Spleen (tissue), 7 donors: ENCODE measurements at regions not wholly inside any gene's neighbourhood (a gene's known extent, or its start where the extent isn't known, plus 50 kb on each side); places are given as distances from the start of the nearest gene placed in this dataset.
"Not testable (repeated sequence)": the region's sequence is repeated elsewhere in the genome, so short reads cannot be mapped to it uniquely, and the experiment has no call there.

ENCODE experiments used
- POLR2A ChIP-seq, 3 donors: fragments of 450-650 bp; IDR thresholded peaks; one replicate each; pipeline ENCODE4 v1.5.1; 2017; ENCODE audit warnings: antibody characterized with exemption in 3 of 3, mild to moderate bottlenecking in 1 of 3
- POLR2AphosphoS5 ChIP-seq, 3 donors: sonication (generic); formaldehyde crosslinking; IDR thresholded peaks; one replicate each; pipeline ENCODE4 v1.5.1; 2017; ENCODE audit warnings: antibody characterized with exemption in 3 of 3
- TF ChIP-seq, protein P1 (sequence below), 11 experiments: fragments of 200-600 bp in 7 of 11; fragments of 450-650 bp in 4 of 11; sonication (generic) in 4 of 11; IDR thresholded peaks in 8 of 11; conservative IDR thresholded peaks in 3 of 11; 1 replicate in 7 of 11; 2 replicates in 4 of 11; pipeline versions ENCODE4 v1.4.0 to v1.8.0; 2016 to 2021; ENCODE audit warnings: antibody characterized with exemption in 11 of 11, inconsistent platforms in 4 of 11, mild to moderate bottlenecking in 1 of 11
- donor health status: DM: no; HTN: no; CAD: no; lungs with moderate emphysema.
- donor health status: DM: no; HTN: no; CAD: no.
- donor health status: DM: no; HTN: no; CAD: no.

DNA sequence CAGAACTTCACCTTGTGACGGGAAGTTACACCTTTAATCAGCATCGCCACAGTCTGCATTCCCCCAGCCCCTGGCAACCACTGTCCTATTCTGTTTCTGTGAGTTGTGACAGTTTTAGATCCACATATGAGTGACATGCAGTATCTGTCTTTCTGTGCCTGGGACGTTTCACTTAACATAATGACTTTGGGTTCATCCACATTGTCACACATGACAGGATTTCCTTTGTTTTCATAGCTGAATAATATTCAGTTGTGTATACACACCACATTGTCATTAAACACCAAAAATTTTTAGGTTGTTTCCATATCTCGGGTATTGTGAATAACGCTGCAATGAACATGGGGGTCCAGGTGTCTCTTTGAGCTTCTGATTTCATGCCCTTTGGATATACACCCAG lies 62.6 kb upstream of the BDH1 start:
- TF ChIP-seq, protein P1, sequence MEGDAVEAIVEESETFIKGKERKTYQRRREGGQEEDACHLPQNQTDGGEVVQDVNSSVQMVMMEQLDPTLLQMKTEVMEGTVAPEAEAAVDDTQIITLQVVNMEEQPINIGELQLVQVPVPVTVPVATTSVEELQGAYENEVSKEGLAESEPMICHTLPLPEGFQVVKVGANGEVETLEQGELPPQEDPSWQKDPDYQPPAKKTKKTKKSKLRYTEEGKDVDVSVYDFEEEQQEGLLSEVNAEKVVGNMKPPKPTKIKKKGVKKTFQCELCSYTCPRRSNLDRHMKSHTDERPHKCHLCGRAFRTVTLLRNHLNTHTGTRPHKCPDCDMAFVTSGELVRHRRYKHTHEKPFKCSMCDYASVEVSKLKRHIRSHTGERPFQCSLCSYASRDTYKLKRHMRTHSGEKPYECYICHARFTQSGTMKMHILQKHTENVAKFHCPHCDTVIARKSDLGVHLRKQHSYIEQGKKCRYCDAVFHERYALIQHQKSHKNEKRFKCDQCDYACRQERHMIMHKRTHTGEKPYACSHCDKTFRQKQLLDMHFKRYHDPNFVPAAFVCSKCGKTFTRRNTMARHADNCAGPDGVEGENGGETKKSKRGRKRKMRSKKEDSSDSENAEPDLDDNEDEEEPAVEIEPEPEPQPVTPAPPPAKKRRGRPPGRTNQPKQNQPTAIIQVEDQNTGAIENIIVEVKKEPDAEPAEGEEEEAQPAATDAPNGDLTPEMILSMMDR (IDR thresholded peaks at IDR 0.05 in 8 of 11, conservative IDR thresholded peaks at IDR 0.05 in 3 of 11) = not testable (repeated sequence)
- not testable (repeated sequence) for TF ChIP-seq POLR2AphosphoS5, POLR2A (IDR thresholded peaks at IDR 0.05)
